Endothelial cell of umbilical vein (primary cell): ENCODE measurements at regions not wholly inside any gene's neighbourhood (a gene's known extent, or its start where the extent isn't known, plus 50 kb on each side); places are given as distances from the start of the nearest gene placed in this dataset.

Experiments used
- BruUV-seq: library from RNA; stranded (reverse); fragments of 400-500 nt; replicated peaks from 2 replicates; lab custom pipeline; 2021; lab: Mats Ljungman, UMichigan
- CTCF ChIA-PET: fragments of 300-600, 350-600 bp; sonication (Branson Sonifier 250); formaldehyde crosslinking; loops from one replicate; lab custom pipeline; 2021; ENCODE audit warnings: antibody characterized with exemption, inconsistent platforms; lab: Charles Lee
- POLR2A ChIA-PET: fragments of 300-600, 350-600 bp; sonication (Branson Sonifier 250); formaldehyde crosslinking; loops from one replicate; lab custom pipeline; 2021; ENCODE audit warnings: antibody characterized with exemption, inconsistent platforms; lab: Charles Lee
- DNase-seq: peaks from one replicate; pipeline ENCODE4 v3.0.0-alpha.2; 2011; ENCODE audit warnings: low read depth, low spot score
- FAIRE-seq: peaks from 2 replicates; lab custom pipeline; 2011; peaks lifted over from hg19 to GRCh38; lab: Jason Lieb, UNC
- H2AFZ ChIP-seq: 2 replicates; pipeline ENCODE4 v1.6.0; 2012; ENCODE audit warnings: low read depth, low read length, control low read depth, inconsistent platforms
- H3K27ac ChIP-seq: 2 replicates; pipeline ENCODE4 v1.5.1; 2011; ENCODE audit warnings: low read depth, mild to moderate bottlenecking, control low read depth, low read length, moderate library complexity; ENCODE audit not compliant: insufficient read depth
- H3K27me3 ChIP-seq, 2 experiments: 2 replicates each; pipeline versions ENCODE4 v1.6.0 to v1.6.1; 2011; ENCODE audit warnings: low read length in 2 of 2, mixed read lengths in 1 of 2; ENCODE audit not compliant: control insufficient read depth in 2 of 2, insufficient read depth in 2 of 2
- H3K36me3 ChIP-seq, 2 experiments: 2 replicates in 1 of 2; 3 replicates in 1 of 2; pipeline ENCODE4 v1.5.1; 2011; ENCODE audit warnings: low read length in 2 of 2, mild to moderate bottlenecking in 1 of 2, moderate library complexity in 1 of 2; ENCODE audit not compliant: control insufficient read depth in 2 of 2, insufficient read depth in 2 of 2; ENCODE audit errors: extremely low read depth in 1 of 2
- H3K4me1 ChIP-seq: 3 replicates; pipeline ENCODE4 v1.5.1; 2011; ENCODE audit warnings: mild to moderate bottlenecking, low read length; ENCODE audit not compliant: control insufficient read depth, insufficient read depth; ENCODE audit errors: extremely low read depth
- H3K4me2 ChIP-seq: 2 replicates; pipeline ENCODE4 v1.6.1; 2011; ENCODE audit warnings: low read length, control low read depth, mixed read lengths; ENCODE audit not compliant: insufficient read depth
- H3K4me3 ChIP-seq, 3 experiments: fragments of 200-600 bp in 1 of 3; sonication (generic), shearing (Covaris generic) in 1 of 3; replicated peaks in 1 of 3; 2 replicates each; pipeline ENCODE4 v1.5.1; 2011 to 2016; ENCODE audit warnings: control low read depth in 3 of 3, low read length in 3 of 3, mild to moderate bottlenecking in 2 of 3, inconsistent platforms in 1 of 3, low read depth in 1 of 3, moderate library complexity in 1 of 3; ENCODE audit not compliant: insufficient read depth in 1 of 3
- H3K79me2 ChIP-seq: 2 replicates; pipeline ENCODE4 v1.6.0; 2012; ENCODE audit warnings: low read length, inconsistent platforms; ENCODE audit not compliant: control insufficient read depth, insufficient read depth
- H3K9ac ChIP-seq: replicated peaks from 2 replicates; pipeline ENCODE3; 2011; ENCODE audit warnings: low read length, control low read depth; ENCODE audit not compliant: insufficient read depth; ENCODE audit errors: extremely low read depth
- H3K9me1 ChIP-seq: replicated peaks from 3 replicates; pipeline ENCODE4 v1.6.0; 2011; ENCODE audit warnings: mild to moderate bottlenecking, low read length; ENCODE audit not compliant: control insufficient read depth, insufficient read depth; ENCODE audit errors: extremely low read depth
- H3K9me3 ChIP-seq: replicated peaks from 2 replicates; pipeline ENCODE4 v1.5.1; 2012; ENCODE audit warnings: low read length, inconsistent platforms; ENCODE audit not compliant: control insufficient read depth, insufficient read depth
- H4K20me1 ChIP-seq: replicated peaks from 2 replicates; pipeline ENCODE3; 2011; ENCODE audit warnings: mild to moderate bottlenecking, low read length; ENCODE audit not compliant: control insufficient read depth, insufficient read depth; ENCODE audit errors: extremely low read depth
- CTCF ChIP-seq, 2 donors: IDR thresholded peaks; 1 replicate in 1 of 2; 2 replicates in 1 of 2; pipeline ENCODE4 v1.5.1; 2011; ENCODE audit warnings: low read length in 2 of 2, mild to moderate bottlenecking in 2 of 2, moderate library complexity in 2 of 2, control low read depth in 1 of 2, inconsistent platforms in 1 of 2, low read depth in 1 of 2; ENCODE audit not compliant: insufficient read depth in 1 of 2; ENCODE audit errors: extremely low read depth in 1 of 2
- EZH2 ChIP-seq: IDR thresholded peaks from 2 replicates; pipeline ENCODE4 v1.6.1; 2012; ENCODE audit warnings: borderline replicate concordance, low read depth, mild to moderate bottlenecking, moderate library complexity, low read length, inconsistent platforms; ENCODE audit not compliant: severe bottlenecking
- FOS ChIP-seq: IDR thresholded peaks from 2 replicates; pipeline ENCODE4 v1.6.1; 2011; ENCODE audit warnings: mild to moderate bottlenecking, low read length, moderate library complexity, borderline replicate concordance; ENCODE audit not compliant: insufficient read depth
- GATA2 ChIP-seq: IDR thresholded peaks from 2 replicates; pipeline ENCODE4 v1.7.0; 2011; ENCODE audit warnings: low read depth, mild to moderate bottlenecking, moderate library complexity, mixed read lengths, low read length; ENCODE audit not compliant: insufficient read length, insufficient read depth
- JUN ChIP-seq: IDR thresholded peaks from 2 replicates; pipeline ENCODE4 v1.6.1; 2011; ENCODE audit warnings: borderline replicate concordance, low read depth; ENCODE audit not compliant: insufficient read length, insufficient read depth
- MAX ChIP-seq: IDR thresholded peaks from 2 replicates; pipeline ENCODE4 v1.6.1; 2011; ENCODE audit not compliant: insufficient read depth, insufficient read length
- MYC ChIP-seq: IDR thresholded peaks from one replicate; pipeline ENCODE4 v1.6.1; 2011; ENCODE audit warnings: mild to moderate bottlenecking, low read depth, low read length
- POLR2A ChIP-seq: IDR thresholded peaks from 2 replicates; pipeline ENCODE4 v1.6.1; 2012; ENCODE audit warnings: low read depth, mild to moderate bottlenecking, control low read depth, low read length
- POLR2AphosphoS5 ChIP-seq: IDR thresholded peaks from 2 replicates; pipeline ENCODE4 v1.6.1; 2012; ENCODE audit warnings: low read depth, mild to moderate bottlenecking, control low read depth, low read length, moderate library complexity; ENCODE audit not compliant: insufficient read depth
- dilution Hi-C: fragments of 300-500 bp; cut with MboI; formaldehyde crosslinking; loops from one replicate; pipeline ENCODE4 v1.15.0; 2019; ENCODE audit warnings: low sequenced_read_pairs; ENCODE audit not compliant: extremely low pct_ligation_motif_present
- intact Hi-C: fragments of 100-400 bp; cut with micrococcal nuclease; formaldehyde crosslinking; loops from one replicate; pipeline ENCODE4 v1.10.0; 2022

- no TSS peak for BruUV-seq
- ChIA-PET POLR2A (no interaction called here), CTCF (no interaction called here)
- Histone ChIP-seq H3K4me1 (no peaks in the 10 kb centered on the region), H3K4me2 (no peak overlapping the region), H3K79me2 (no peaks in the 10 kb centered on the region), H3K9me3 (no peaks in the 10 kb centered on the region), H4K20me1 (no peaks in the 10 kb centered on the region), H2AFZ (no peak overlapping the region), H3K4me3 (no peak overlapping the region), H3K27ac (no peak overlapping the region), H3K36me3 (no peaks in the 10 kb centered on the region), H3K27me3 (no peaks in the 10 kb centered on the region), H3K9me1 (no peaks in the 10 kb centered on the region), H3K9ac (no peak overlapping the region)
- dilution Hi-C loops, result no loop called here
- DNase-seq, result no peak
- no peak for FAIRE-seq
- intact Hi-C loops, result no loop called here
- TF ChIP-seq CTCF (IDR thresholded peaks at IDR 0.05; ENCODE audit: extremely low read depth in 1 of 2, insufficient read depth in 1 of 2, low read depth in 1 of 2, low read length in 2 of 2) (no peak), POLR2A (no peak), GATA2 (no peak)
These were observed 121.2 kb upstream of the BTN3A2 start for GRCh38 chr6:26243752-26244151.

GRCh38 chr6:26246058-26246457 is 118.9 kb upstream of the BTN3A2 start:
- no peaks in the 10 kb centered on the region for H3K9me1 ChIP-seq
- ChIA-PET POLR2A (no interaction called here), CTCF (no interaction called here)
- no peak overlapping the region for H2AFZ ChIP-seq
- H3K36me3 ChIP-seq, result no peaks in the 10 kb centered on the region
- no peak overlapping the region for H3K27ac ChIP-seq
- no peak for TF ChIP-seq MYC
- no peak for TF ChIP-seq MAX
- TF ChIP-seq POLR2AphosphoS5, result no peak
- TF ChIP-seq EZH2, result no peak
- TF ChIP-seq JUN, result no peak
- no peak for TF ChIP-seq POLR2A
- no peak for TF ChIP-seq GATA2
- no peak for TF ChIP-seq FOS
- TF ChIP-seq CTCF (IDR thresholded peaks at IDR 0.05; ENCODE audit: extremely low read depth in 1 of 2, insufficient read depth in 1 of 2, low read depth in 1 of 2, low read length in 2 of 2), result no peak
- no peaks in the 10 kb centered on the region for H4K20me1 ChIP-seq
- H3K4me2 ChIP-seq, result no peak overlapping the region
- no peak overlapping the region for H3K4me3 ChIP-seq
- H3K79me2 ChIP-seq, result no peaks in the 10 kb centered on the region
- no TSS peak for BruUV-seq
- FAIRE-seq (no peak), DNase-seq (no peak)
- intact Hi-C loops (no loop called here), dilution Hi-C loops (no loop called here)
- H3K27me3 ChIP-seq, result no peaks in the 10 kb centered on the region
- H3K9me3 ChIP-seq, result no peaks in the 10 kb centered on the region
- H3K9ac ChIP-seq, result no peak overlapping the region
- peaks cover 3% of the 10 kb centered on the region for H3K4me1 ChIP-seq
